Adipocyte (in vitro differentiated cells): ENCODE measurements at regions not wholly inside any gene's neighbourhood (a gene's known extent, or its start where the extent isn't known, plus 50 kb on each side); places are given as distances from the start of the nearest gene placed in this dataset.

Source experiments
- DNase-seq: peaks from one replicate; pipeline ENCODE4 v3.0.0-alpha.2; 2015; ENCODE audit warnings: low read depth
- H3K27me3 ChIP-seq: replicated peaks from 2 replicates; pipeline ENCODE4 v1.7.0; 2013; ENCODE audit warnings: mild to moderate bottlenecking, low read length, moderate library complexity; ENCODE audit not compliant: control insufficient read depth, insufficient read depth
- H3K36me3 ChIP-seq: 2 replicates; pipeline ENCODE4 v1.7.0; 2013; ENCODE audit warnings: low read length, mild to moderate bottlenecking, moderate library complexity; ENCODE audit not compliant: control insufficient read depth, insufficient read depth, severe bottlenecking
- H3K4me1 ChIP-seq: 2 replicates; pipeline ENCODE4 v1.7.0; 2013; ENCODE audit warnings: mild to moderate bottlenecking, low read length, moderate library complexity; ENCODE audit not compliant: control insufficient read depth, insufficient read depth
- H3K4me3 ChIP-seq: 2 replicates; pipeline ENCODE4 v1.7.0; 2013; ENCODE audit warnings: mild to moderate bottlenecking, low read length, moderate library complexity
- H3K9ac ChIP-seq: 2 replicates; pipeline ENCODE4 v1.7.0; 2013; ENCODE audit warnings: mild to moderate bottlenecking, low read length, moderate library complexity
- H3K9me3 ChIP-seq: 2 replicates; pipeline ENCODE4 v1.7.0; 2013; ENCODE audit warnings: mild to moderate bottlenecking, low read length, moderate library complexity; ENCODE audit not compliant: control insufficient read depth

GRCh38 chr4:159552979-159553768 lies 450.3 kb downstream of the RAPGEF2 start:
- Histone ChIP-seq H3K36me3 (no peaks in the 10 kb centered on the region), H3K27me3 (no peaks in the 10 kb centered on the region), H3K4me1 (peaks cover 21% of the 10 kb centered on the region), H3K9ac (no peak overlapping the region), H3K4me3 (no peak overlapping the region), H3K9me3 (no peaks in the 10 kb centered on the region)
- DNase-seq, result no peak

GRCh38 chr4:159555873-159556272 lies 453.0 kb downstream of the RAPGEF2 start:
- DNase-seq, result no peak

GRCh38 chr4:159562366-159562765 lies 459.5 kb downstream of the RAPGEF2 start:
- Histone ChIP-seq H3K9me3 (no peaks in the 10 kb centered on the region), H3K4me3 (no peak overlapping the region), H3K4me1 (no peaks in the 10 kb centered on the region), H3K27me3 (no peaks in the 10 kb centered on the region), H3K36me3 (no peaks in the 10 kb centered on the region), H3K9ac (no peak overlapping the region)
- DNase-seq, result no peak

More at GRCh38 chr4:159555873-159556272, 453.0 kb downstream of the RAPGEF2 start:
- Histone ChIP-seq H3K4me3 (no peak overlapping the region), H3K9ac (no peak overlapping the region), H3K9me3 (no peaks in the 10 kb centered on the region), H3K27me3 (no peaks in the 10 kb centered on the region), H3K4me1 (peaks cover 12% of the 10 kb centered on the region), H3K36me3 (no peaks in the 10 kb centered on the region)

GRCh38 chr4:159563257-159563656 lies 460.4 kb downstream of the RAPGEF2 start:
- DNase-seq, result no peak
- Histone ChIP-seq H3K9me3 (no peaks in the 10 kb centered on the region), H3K36me3 (no peaks in the 10 kb centered on the region), H3K4me3 (no peak overlapping the region), H3K9ac (no peak overlapping the region), H3K4me1 (no peaks in the 10 kb centered on the region), H3K27me3 (no peaks in the 10 kb centered on the region)

GRCh38 chr4:159564615-159565014 lies 461.7 kb downstream of the RAPGEF2 start:
- Histone ChIP-seq H3K36me3 (no peaks in the 10 kb centered on the region), H3K4me1 (no peaks in the 10 kb centered on the region), H3K9me3 (peaks cover 2% of the 10 kb centered on the region), H3K4me3 (no peak overlapping the region), H3K27me3 (no peaks in the 10 kb centered on the region), H3K9ac (no peak overlapping the region)
- no peak for DNase-seq

GRCh38 chr4:159566786-159567185 lies 463.9 kb downstream of the RAPGEF2 start:
- no peak for DNase-seq
- Histone ChIP-seq H3K27me3 (no peaks in the 10 kb centered on the region), H3K4me3 (no peak overlapping the region), H3K9me3 (peaks cover 20% of the 10 kb centered on the region), H3K36me3 (no peaks in the 10 kb centered on the region), H3K4me1 (no peaks in the 10 kb centered on the region), H3K9ac (no peak overlapping the region)

GRCh38 chr4:159577241-159577640 lies 474.4 kb downstream of the RAPGEF2 start:
- Histone ChIP-seq H3K36me3 (no peaks in the 10 kb centered on the region), H3K9ac (no peak overlapping the region), H3K4me3 (no peak overlapping the region), H3K4me1 (no peaks in the 10 kb centered on the region), H3K9me3 (no peaks in the 10 kb centered on the region), H3K27me3 (no peaks in the 10 kb centered on the region)
- DNase-seq, result no peak

GRCh38 chr4:159582685-159583084 lies 479.8 kb downstream of the RAPGEF2 start:
- no peaks in the 10 kb centered on the region for H3K36me3 ChIP-seq
- H3K4me3 ChIP-seq, result no peak overlapping the region
- peaks cover 8% of the 10 kb centered on the region for H3K9me3 ChIP-seq
- no peak overlapping the region for H3K9ac ChIP-seq
- DNase-seq, result no peak
- no peaks in the 10 kb centered on the region for H3K4me1 ChIP-seq
- no peaks in the 10 kb centered on the region for H3K27me3 ChIP-seq

- peaks cover 1% of the 10 kb centered on the region for H3K27me3 ChIP-seq
These were observed 490.1 kb downstream of the RAPGEF2 start for GRCh38 chr4:159592898-159593556.

GRCh38 chr4:159593681-159594080 lies 490.8 kb downstream of the RAPGEF2 start:
- Histone ChIP-seq H3K9ac (no peak overlapping the region), H3K4me3 (no peak overlapping the region), H3K9me3 (no peaks in the 10 kb centered on the region)

More at GRCh38 chr4:159592898-159593556, 490.1 kb downstream of the RAPGEF2 start:
- H3K4me3 ChIP-seq, result no peak overlapping the region
- H3K36me3 ChIP-seq, result no peaks in the 10 kb centered on the region
- H3K9me3 ChIP-seq, result no peaks in the 10 kb centered on the region
- no peak for DNase-seq
- H3K9ac ChIP-seq, result no peak overlapping the region
- no peaks in the 10 kb centered on the region for H3K4me1 ChIP-seq

GRCh38 chr4:159594576-159594975 lies 491.7 kb downstream of the RAPGEF2 start:
- Histone ChIP-seq H3K4me1 (no peaks in the 10 kb centered on the region), H3K9ac (no peak overlapping the region), H3K36me3 (no peaks in the 10 kb centered on the region), H3K4me3 (no peak overlapping the region), H3K9me3 (no peaks in the 10 kb centered on the region), H3K27me3 (peaks cover 4% of the 10 kb centered on the region)
- DNase-seq, result no peak

More at GRCh38 chr4:159593681-159594080, 490.8 kb downstream of the RAPGEF2 start:
- Histone ChIP-seq H3K36me3 (no peaks in the 10 kb centered on the region), H3K4me1 (no peaks in the 10 kb centered on the region), H3K27me3 (peaks cover 4% of the 10 kb centered on the region)
- DNase-seq, result no peak
